Endothelial cell of umbilical vein (primary cell): ENCODE measurements at regions not wholly inside any gene's neighbourhood (a gene's known extent, or its start where the extent isn't known, plus 50 kb on each side); places are given as distances from the start of the nearest gene placed in this dataset.

Experiments
- BruUV-seq: library from RNA; stranded (reverse); fragments of 400-500 nt; replicated peaks from 2 replicates; lab custom pipeline; 2021; lab: Mats Ljungman, UMichigan
- CTCF ChIA-PET: fragments of 300-600, 350-600 bp; sonication (Branson Sonifier 250); formaldehyde crosslinking; loops from one replicate; lab custom pipeline; 2021; ENCODE audit warnings: antibody characterized with exemption, inconsistent platforms; lab: Charles Lee
- POLR2A ChIA-PET: fragments of 300-600, 350-600 bp; sonication (Branson Sonifier 250); formaldehyde crosslinking; loops from one replicate; lab custom pipeline; 2021; ENCODE audit warnings: antibody characterized with exemption, inconsistent platforms; lab: Charles Lee
- DNase-seq: peaks from one replicate; pipeline ENCODE4 v3.0.0-alpha.2; 2011; ENCODE audit warnings: low read depth, low spot score
- FAIRE-seq: peaks from 2 replicates; lab custom pipeline; 2011; peaks lifted over from hg19 to GRCh38; lab: Jason Lieb, UNC
- H2AFZ ChIP-seq: 2 replicates; pipeline ENCODE4 v1.6.0; 2012; ENCODE audit warnings: low read depth, low read length, control low read depth, inconsistent platforms
- H3K27ac ChIP-seq: 2 replicates; pipeline ENCODE4 v1.5.1; 2011; ENCODE audit warnings: low read depth, mild to moderate bottlenecking, control low read depth, low read length, moderate library complexity; ENCODE audit not compliant: insufficient read depth
- H3K27me3 ChIP-seq, 2 experiments: 2 replicates each; pipeline versions ENCODE4 v1.6.0 to v1.6.1; 2011; ENCODE audit warnings: low read length in 2 of 2, mixed read lengths in 1 of 2; ENCODE audit not compliant: control insufficient read depth in 2 of 2, insufficient read depth in 2 of 2
- H3K36me3 ChIP-seq, 2 experiments: 2 replicates in 1 of 2; 3 replicates in 1 of 2; pipeline ENCODE4 v1.5.1; 2011; ENCODE audit warnings: low read length in 2 of 2, mild to moderate bottlenecking in 1 of 2, moderate library complexity in 1 of 2; ENCODE audit not compliant: control insufficient read depth in 2 of 2, insufficient read depth in 2 of 2; ENCODE audit errors: extremely low read depth in 1 of 2
- H3K4me1 ChIP-seq: 3 replicates; pipeline ENCODE4 v1.5.1; 2011; ENCODE audit warnings: mild to moderate bottlenecking, low read length; ENCODE audit not compliant: control insufficient read depth, insufficient read depth; ENCODE audit errors: extremely low read depth
- H3K4me2 ChIP-seq: 2 replicates; pipeline ENCODE4 v1.6.1; 2011; ENCODE audit warnings: low read length, control low read depth, mixed read lengths; ENCODE audit not compliant: insufficient read depth
- H3K4me3 ChIP-seq, 3 experiments: fragments of 200-600 bp in 1 of 3; sonication (generic), shearing (Covaris generic) in 1 of 3; replicated peaks in 1 of 3; 2 replicates each; pipeline ENCODE4 v1.5.1; 2011 to 2016; ENCODE audit warnings: control low read depth in 3 of 3, low read length in 3 of 3, mild to moderate bottlenecking in 2 of 3, inconsistent platforms in 1 of 3, low read depth in 1 of 3, moderate library complexity in 1 of 3; ENCODE audit not compliant: insufficient read depth in 1 of 3
- H3K79me2 ChIP-seq: 2 replicates; pipeline ENCODE4 v1.6.0; 2012; ENCODE audit warnings: low read length, inconsistent platforms; ENCODE audit not compliant: control insufficient read depth, insufficient read depth
- H3K9ac ChIP-seq: replicated peaks from 2 replicates; pipeline ENCODE3; 2011; ENCODE audit warnings: low read length, control low read depth; ENCODE audit not compliant: insufficient read depth; ENCODE audit errors: extremely low read depth
- H3K9me1 ChIP-seq: replicated peaks from 3 replicates; pipeline ENCODE4 v1.6.0; 2011; ENCODE audit warnings: mild to moderate bottlenecking, low read length; ENCODE audit not compliant: control insufficient read depth, insufficient read depth; ENCODE audit errors: extremely low read depth
- H3K9me3 ChIP-seq: replicated peaks from 2 replicates; pipeline ENCODE4 v1.5.1; 2012; ENCODE audit warnings: low read length, inconsistent platforms; ENCODE audit not compliant: control insufficient read depth, insufficient read depth
- H4K20me1 ChIP-seq: replicated peaks from 2 replicates; pipeline ENCODE3; 2011; ENCODE audit warnings: mild to moderate bottlenecking, low read length; ENCODE audit not compliant: control insufficient read depth, insufficient read depth; ENCODE audit errors: extremely low read depth
- CTCF ChIP-seq, 2 donors: IDR thresholded peaks; 1 replicate in 1 of 2; 2 replicates in 1 of 2; pipeline ENCODE4 v1.5.1; 2011; ENCODE audit warnings: low read length in 2 of 2, mild to moderate bottlenecking in 2 of 2, moderate library complexity in 2 of 2, control low read depth in 1 of 2, inconsistent platforms in 1 of 2, low read depth in 1 of 2; ENCODE audit not compliant: insufficient read depth in 1 of 2; ENCODE audit errors: extremely low read depth in 1 of 2
- FOS ChIP-seq: IDR thresholded peaks from 2 replicates; pipeline ENCODE4 v1.6.1; 2011; ENCODE audit warnings: mild to moderate bottlenecking, low read length, moderate library complexity, borderline replicate concordance; ENCODE audit not compliant: insufficient read depth
- GATA2 ChIP-seq: IDR thresholded peaks from 2 replicates; pipeline ENCODE4 v1.7.0; 2011; ENCODE audit warnings: low read depth, mild to moderate bottlenecking, moderate library complexity, mixed read lengths, low read length; ENCODE audit not compliant: insufficient read length, insufficient read depth
- JUN ChIP-seq: IDR thresholded peaks from 2 replicates; pipeline ENCODE4 v1.6.1; 2011; ENCODE audit warnings: borderline replicate concordance, low read depth; ENCODE audit not compliant: insufficient read length, insufficient read depth
- MYC ChIP-seq: IDR thresholded peaks from one replicate; pipeline ENCODE4 v1.6.1; 2011; ENCODE audit warnings: mild to moderate bottlenecking, low read depth, low read length
- POLR2A ChIP-seq: IDR thresholded peaks from 2 replicates; pipeline ENCODE4 v1.6.1; 2012; ENCODE audit warnings: low read depth, mild to moderate bottlenecking, control low read depth, low read length
- POLR2AphosphoS5 ChIP-seq: IDR thresholded peaks from 2 replicates; pipeline ENCODE4 v1.6.1; 2012; ENCODE audit warnings: low read depth, mild to moderate bottlenecking, control low read depth, low read length, moderate library complexity; ENCODE audit not compliant: insufficient read depth
- dilution Hi-C: fragments of 300-500 bp; cut with MboI; formaldehyde crosslinking; loops from one replicate; pipeline ENCODE4 v1.15.0; 2019; ENCODE audit warnings: low sequenced_read_pairs; ENCODE audit not compliant: extremely low pct_ligation_motif_present
- intact Hi-C: fragments of 100-400 bp; cut with micrococcal nuclease; formaldehyde crosslinking; loops from one replicate; pipeline ENCODE4 v1.10.0; 2022

- FAIRE-seq (no peak), DNase-seq (no peak)
- Histone ChIP-seq H3K36me3 (no peaks in the 10 kb centered on the region), H3K4me1 (no peaks in the 10 kb centered on the region), H2AFZ (no peak overlapping the region), H3K27me3 (peaks cover 0 to 3% of the 10 kb centered on the region in 2 experiments), H3K9me1 (no peaks in the 10 kb centered on the region), H3K9me3 (no peaks in the 10 kb centered on the region), H3K9ac (no peak overlapping the region), H3K79me2 (no peaks in the 10 kb centered on the region), H3K27ac (no peak overlapping the region), H3K4me3 (no peak overlapping the region), H3K4me2 (no peak overlapping the region), H4K20me1 (no peaks in the 10 kb centered on the region)
- CTCF ChIA-PET = interaction anchor here (1.7 kb wide), 1 partner anchor 10 kb away, joined by 3 read pairs; no protein-coding TSS in a partner anchor
- TF ChIP-seq CTCF (IDR thresholded peaks at IDR 0.05; ENCODE audit: extremely low read depth in 1 of 2, insufficient read depth in 1 of 2, low read depth in 1 of 2, low read length in 2 of 2) (no peak), POLR2AphosphoS5 (no peak), JUN (no peak), GATA2 (no peak), POLR2A (no peak), MYC (no peak), FOS (no peak)
- dilution Hi-C loops = no loop called here
- POLR2A ChIA-PET = no interaction called here
- intact Hi-C loops = no loop called here
- BruUV-seq = no TSS peak
Measured at GRCh38 chr3:158977497-158977896, 175.6 kb downstream of the MFSD1 start.
